Lower leg skin (tissue), 4 donors: ENCODE measurements at regions not wholly inside any gene's neighbourhood (a gene's known extent, or its start where the extent isn't known, plus 50 kb on each side); places are given as distances from the start of the nearest gene placed in this dataset.

Source experiments
- DNase-seq, 2 donors: peaks; one replicate each; pipeline ENCODE4 v3.0.0-alpha.2; 2019; ENCODE audit warnings: low spot score in 2 of 2
- H3K4me3 ChIP-seq: fragments of 200-600 bp; sonication (generic); 2 replicates; pipeline ENCODE4 v1.5.1; 2017; ENCODE audit warnings: mild to moderate bottlenecking, low read depth; ENCODE audit not compliant: poor library complexity, severe bottlenecking
- CTCF ChIP-seq, 3 donors: fragments of 450-650 bp; IDR thresholded peaks; one replicate each; pipeline ENCODE4 v1.5.1; 2016; ENCODE audit warnings: antibody characterized with exemption in 3 of 3, mild to moderate bottlenecking in 3 of 3, moderate library complexity in 2 of 3
- POLR2A ChIP-seq, 2 donors: fragments of 450-650 bp; IDR thresholded peaks; one replicate each; pipeline ENCODE4 v1.6.1; 2016 to 2017; ENCODE audit warnings: antibody characterized with exemption in 2 of 2, mild to moderate bottlenecking in 1 of 2, moderate library complexity in 1 of 2
- WGBS, 2 donors: methylation state at CpG; one replicate each; pipeline ENCODE4 v1.1.5; 2018; 5-methylcytosine and 5-hydroxymethylcytosine counted together
- intact Hi-C: fragments of 100-400 bp; cut with DNase I; formaldehyde crosslinking; loops from one replicate; pipeline ENCODE4 v1.15.0; 2023; ENCODE audit warnings: low total_unique reads

GRCh38 chr16:9549487-9549886 is 458.0 kb downstream of the HAPSTR1 start:
- intact Hi-C loops, result loop anchor here (1.0 kb wide), 1 partner anchor 40 kb away; no protein-coding TSS in a partner anchor
- H3K4me3 ChIP-seq, result no peak overlapping the region
- WGBS, 2 donors, result 45 to 75% methylated on average over 5 of the region's 5 CpGs
- no peak for DNase-seq
- TF ChIP-seq POLR2A (IDR thresholded peaks at IDR 0.05) (no peak), CTCF (IDR thresholded peaks at IDR 0.05) (no peak)

- intact Hi-C loops, result no loop called here
- no peak for DNase-seq
- TF ChIP-seq CTCF (IDR thresholded peaks at IDR 0.05), result no peak
- no peak for TF ChIP-seq POLR2A (IDR thresholded peaks at IDR 0.05)
- 90 to 94% methylated on average over 3 of the region's 3 CpGs for WGBS, 2 donors
- no peak overlapping the region for H3K4me3 ChIP-seq
Measured at GRCh38 chr16:9555051-9555450, 463.6 kb downstream of the HAPSTR1 start.

DNA sequence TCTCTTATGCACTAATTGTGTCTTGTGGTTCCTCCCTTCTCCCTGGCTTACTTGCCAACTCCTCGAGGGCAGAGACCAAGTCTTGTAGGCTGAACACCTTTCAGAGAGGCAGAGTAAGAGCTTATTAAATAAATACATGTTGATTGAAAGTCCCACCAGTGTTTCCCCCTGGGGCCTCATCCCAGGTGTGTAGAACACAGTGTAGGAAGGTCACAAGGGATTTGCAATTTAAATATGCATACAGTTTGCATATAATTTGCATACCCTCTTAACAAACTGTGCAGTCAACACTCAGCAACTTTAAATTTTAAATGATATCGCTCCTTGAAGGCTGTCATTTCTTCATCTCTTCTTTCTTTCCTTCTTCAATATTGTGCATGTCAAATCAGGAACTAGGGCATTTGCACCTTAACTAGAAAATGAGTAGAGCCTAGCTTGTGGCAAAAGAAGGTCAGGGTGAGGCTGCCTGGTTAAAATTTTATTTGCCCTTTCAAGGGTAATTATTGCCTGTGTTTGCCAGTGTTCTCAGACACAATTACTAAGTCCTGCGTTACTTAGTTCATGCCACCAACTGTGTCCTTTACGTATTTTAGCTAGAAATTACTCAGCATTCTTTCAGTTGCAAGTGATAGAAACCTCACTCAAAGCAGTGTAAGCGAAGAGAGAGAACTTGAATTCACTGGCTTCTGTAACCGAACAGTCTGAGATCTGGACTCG is 465.7 kb downstream of the HAPSTR1 start:
- intact Hi-C loops, result no loop called here
- H3K4me3 ChIP-seq, result no peak overlapping the region
- TF ChIP-seq CTCF (IDR thresholded peaks at IDR 0.05) (no peak), POLR2A (IDR thresholded peaks at IDR 0.05) (no peak)
- 67 to 75% methylated on average over 7 of the region's 7 CpGs for WGBS, 2 donors
- DNase-seq, result no peak

GRCh38 chr16:9557713-9558112 is 466.3 kb downstream of the HAPSTR1 start:
- WGBS, 2 donors, result 68 to 86% methylated on average over 3 of the region's 3 CpGs
- DNase-seq, result no peak
- H3K4me3 ChIP-seq, result no peak overlapping the region
- TF ChIP-seq CTCF (IDR thresholded peaks at IDR 0.05) (no peak), POLR2A (IDR thresholded peaks at IDR 0.05) (no peak)
- intact Hi-C loops, result no loop called here

- TF ChIP-seq POLR2A (IDR thresholded peaks at IDR 0.05) (no peak), CTCF (IDR thresholded peaks at IDR 0.05) (no peak)
- no peak for DNase-seq
- intact Hi-C loops, result no loop called here
- H3K4me3 ChIP-seq, result no peak overlapping the region
- WGBS, 2 donors, result 86 to 87% methylated on average over 6 of the region's 6 CpGs
Measured at GRCh38 chr16:9566099-9566498, 474.7 kb downstream of the HAPSTR1 start.

DNA sequence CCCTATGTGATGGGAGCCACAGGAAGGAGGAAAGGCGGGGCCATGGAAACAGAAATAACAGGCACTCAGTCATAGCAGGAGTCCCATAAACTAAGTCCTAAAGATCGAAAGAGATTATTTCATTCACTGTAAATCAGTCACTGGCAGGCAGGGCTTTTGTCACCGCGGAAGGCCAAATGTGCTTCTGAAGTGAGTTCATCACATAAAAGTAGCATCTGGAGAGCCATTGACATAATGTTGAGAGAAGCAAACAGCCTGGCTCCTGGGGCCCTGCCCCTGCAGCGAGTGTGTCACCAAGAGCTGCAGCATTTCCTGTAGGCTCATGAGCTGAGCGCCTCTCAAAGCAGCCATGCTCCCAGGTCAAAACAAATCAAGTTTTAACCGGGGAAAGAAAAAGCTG is 476.2 kb downstream of the HAPSTR1 start:
- no peak overlapping the region for H3K4me3 ChIP-seq
- DNase-seq, result no peak
- 50% methylated on average over 7 of the region's 7 CpGs for WGBS, 2 donors
- TF ChIP-seq POLR2A (IDR thresholded peaks at IDR 0.05) (no peak), CTCF (IDR thresholded peaks at IDR 0.05) (no peak)
- intact Hi-C loops, result no loop called here
